Mammary epithelial cell (primary cell): ENCODE measurements at regions not wholly inside any gene's neighbourhood (a gene's known extent, or its start where the extent isn't known, plus 50 kb on each side); places are given as distances from the start of the nearest gene placed in this dataset.
A peak's percentile ranks its signal among the peaks of the same experiment; 100 is the strongest.

Experiments
- EZH2 ChIP-seq: IDR thresholded peaks from 2 replicates; pipeline ENCODE4 v1.6.1; 2012; ENCODE audit warnings: low read length, inconsistent platforms, borderline replicate concordance
- TF ChIP-seq, protein P1 (sequence below), 2 donors: IDR thresholded peaks in 1 of 2; conservative IDR thresholded peaks in 1 of 2; 2 replicates each; pipeline ENCODE4 v1.5.1; 2011 to 2012; ENCODE audit warnings: inconsistent platforms in 2 of 2, low read length in 2 of 2, mild to moderate bottlenecking in 2 of 2, control low read depth in 1 of 2, low read depth in 1 of 2; ENCODE audit not compliant: insufficient read depth in 1 of 2; ENCODE audit errors: extremely low read depth in 1 of 2

DNA sequence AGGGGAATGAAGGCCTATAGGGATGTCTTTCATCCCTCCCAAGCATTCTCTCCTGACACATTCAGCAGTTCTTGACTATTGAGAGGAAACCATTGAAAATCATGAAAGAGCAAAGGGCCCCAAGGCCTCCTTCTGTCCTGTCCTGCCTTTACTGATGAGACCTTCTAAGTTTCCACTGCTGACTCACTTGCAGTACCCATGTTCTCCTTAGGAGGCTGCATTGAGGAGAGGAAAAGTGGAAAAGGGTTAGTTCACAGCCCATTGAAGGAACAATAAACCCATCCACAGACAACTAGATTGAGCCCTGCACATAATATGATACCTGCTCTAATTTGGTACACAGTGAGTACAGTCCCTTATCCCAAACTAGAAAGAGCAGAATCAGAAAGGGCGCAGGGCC lies 115.1 kb upstream of the PNPLA4 start:
- TF ChIP-seq, protein P1, sequence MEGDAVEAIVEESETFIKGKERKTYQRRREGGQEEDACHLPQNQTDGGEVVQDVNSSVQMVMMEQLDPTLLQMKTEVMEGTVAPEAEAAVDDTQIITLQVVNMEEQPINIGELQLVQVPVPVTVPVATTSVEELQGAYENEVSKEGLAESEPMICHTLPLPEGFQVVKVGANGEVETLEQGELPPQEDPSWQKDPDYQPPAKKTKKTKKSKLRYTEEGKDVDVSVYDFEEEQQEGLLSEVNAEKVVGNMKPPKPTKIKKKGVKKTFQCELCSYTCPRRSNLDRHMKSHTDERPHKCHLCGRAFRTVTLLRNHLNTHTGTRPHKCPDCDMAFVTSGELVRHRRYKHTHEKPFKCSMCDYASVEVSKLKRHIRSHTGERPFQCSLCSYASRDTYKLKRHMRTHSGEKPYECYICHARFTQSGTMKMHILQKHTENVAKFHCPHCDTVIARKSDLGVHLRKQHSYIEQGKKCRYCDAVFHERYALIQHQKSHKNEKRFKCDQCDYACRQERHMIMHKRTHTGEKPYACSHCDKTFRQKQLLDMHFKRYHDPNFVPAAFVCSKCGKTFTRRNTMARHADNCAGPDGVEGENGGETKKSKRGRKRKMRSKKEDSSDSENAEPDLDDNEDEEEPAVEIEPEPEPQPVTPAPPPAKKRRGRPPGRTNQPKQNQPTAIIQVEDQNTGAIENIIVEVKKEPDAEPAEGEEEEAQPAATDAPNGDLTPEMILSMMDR (conservative IDR thresholded peaks at IDR 0.05 in 1 of 2, IDR thresholded peaks at IDR 0.05 in 1 of 2; ENCODE audit: extremely low read depth in 1 of 2, insufficient read depth in 1 of 2, low read depth in 1 of 2, low read length in 2 of 2): peak in 1 of 2 donors; percentile 34
- no peak for TF ChIP-seq EZH2
